SK-MEL-5 (cell line): ENCODE measurements at regions not wholly inside any gene's neighbourhood (a gene's known extent, or its start where the extent isn't known, plus 50 kb on each side); places are given as distances from the start of the nearest gene placed in this dataset.

ENCODE experiments used
- DNase-seq: peaks from one replicate; pipeline ENCODE4 v3.0.0-alpha.2; 2016; ENCODE audit warnings: low read depth, low spot score
- in situ Hi-C: cut with HindIII; loops from 2 replicates; pipeline ENCODE4 v1.10.0; 2016; ENCODE audit warnings: low sequenced_read_pairs, high pct_unique_total_duplicates, low pct_unique_long_range_greater_than_20kb

- in situ Hi-C loops = no loop called here
- no peak for DNase-seq
These were observed 852.5 kb downstream of the GALR1 start for GRCh38 chr18:78102135-78102534.

GRCh38 chr18:78105611-78106010 is 856.0 kb downstream of the GALR1 start:
- no peak for DNase-seq
- in situ Hi-C loops = no loop called here

GRCh38 chr18:78106946-78107345 is 857.3 kb downstream of the GALR1 start:
- DNase-seq = no peak

GRCh38 chr18:78107363-78107762 is 857.7 kb downstream of the GALR1 start:
- DNase-seq = no peak
- in situ Hi-C loops = no loop called here

More at GRCh38 chr18:78106946-78107345, 857.3 kb downstream of the GALR1 start:
- in situ Hi-C loops = no loop called here

GRCh38 chr18:78108554-78108953 is 858.9 kb downstream of the GALR1 start:
- in situ Hi-C loops = no loop called here
- DNase-seq = no peak

GRCh38 chr18:78113136-78113939 is 863.7 kb downstream of the GALR1 start:
- in situ Hi-C loops = no loop called here
- DNase-seq = no peak

GRCh38 chr18:78113940-78114251 is 864.2 kb downstream of the GALR1 start:
- in situ Hi-C loops = no loop called here
- no peak for DNase-seq

- in situ Hi-C loops = no loop called here
These were observed 863.6 kb upstream of the SALL3 start for GRCh38 chr18:78115896-78116561.

GRCh38 chr18:78123144-78123909 is 856.3 kb upstream of the SALL3 start:
- in situ Hi-C loops = no loop called here
- no peak for DNase-seq

More at GRCh38 chr18:78115896-78116561, 863.6 kb upstream of the SALL3 start:
- DNase-seq = no peak

GRCh38 chr18:78123926-78124797 is 855.5 kb upstream of the SALL3 start:
- in situ Hi-C loops = no loop called here
- no peak for DNase-seq

- in situ Hi-C loops = no loop called here
- no peak for DNase-seq
These were observed 854.3 kb upstream of the SALL3 start for GRCh38 chr18:78125206-78125896.

GRCh38 chr18:78126106-78126505 is 853.5 kb upstream of the SALL3 start:
- in situ Hi-C loops = no loop called here
- no peak for DNase-seq

- DNase-seq = no peak
- in situ Hi-C loops = no loop called here
These were observed 853.1 kb upstream of the SALL3 start for GRCh38 chr18:78126536-78126935.

- no peak for DNase-seq
These were observed 852.6 kb upstream of the SALL3 start for GRCh38 chr18:78127041-78127440.

GRCh38 chr18:78128004-78128403 is 851.6 kb upstream of the SALL3 start:
- DNase-seq = no peak
- in situ Hi-C loops = no loop called here

More at GRCh38 chr18:78127041-78127440, 852.6 kb upstream of the SALL3 start:
- in situ Hi-C loops = no loop called here

- in situ Hi-C loops = no loop called here
- DNase-seq = no peak
These were observed 850.4 kb upstream of the SALL3 start for GRCh38 chr18:78129260-78129659.
